NCI-H2227 (cell line): ENCODE measurements at regions not wholly inside any gene's neighbourhood (a gene's known extent, or its start where the extent isn't known, plus 50 kb on each side); places are given as distances from the start of the nearest gene placed in this dataset.
"Not testable (repeated sequence)": the region's sequence is repeated elsewhere in the genome, so short reads cannot be mapped to it uniquely, and the experiment has no call there.

Experiments
- DNase-seq: peaks from one replicate; lab custom pipeline; 2025; ENCODE audit not compliant: unreplicated experiment; lab: John Stamatoyannopoulos, UW

DNA sequence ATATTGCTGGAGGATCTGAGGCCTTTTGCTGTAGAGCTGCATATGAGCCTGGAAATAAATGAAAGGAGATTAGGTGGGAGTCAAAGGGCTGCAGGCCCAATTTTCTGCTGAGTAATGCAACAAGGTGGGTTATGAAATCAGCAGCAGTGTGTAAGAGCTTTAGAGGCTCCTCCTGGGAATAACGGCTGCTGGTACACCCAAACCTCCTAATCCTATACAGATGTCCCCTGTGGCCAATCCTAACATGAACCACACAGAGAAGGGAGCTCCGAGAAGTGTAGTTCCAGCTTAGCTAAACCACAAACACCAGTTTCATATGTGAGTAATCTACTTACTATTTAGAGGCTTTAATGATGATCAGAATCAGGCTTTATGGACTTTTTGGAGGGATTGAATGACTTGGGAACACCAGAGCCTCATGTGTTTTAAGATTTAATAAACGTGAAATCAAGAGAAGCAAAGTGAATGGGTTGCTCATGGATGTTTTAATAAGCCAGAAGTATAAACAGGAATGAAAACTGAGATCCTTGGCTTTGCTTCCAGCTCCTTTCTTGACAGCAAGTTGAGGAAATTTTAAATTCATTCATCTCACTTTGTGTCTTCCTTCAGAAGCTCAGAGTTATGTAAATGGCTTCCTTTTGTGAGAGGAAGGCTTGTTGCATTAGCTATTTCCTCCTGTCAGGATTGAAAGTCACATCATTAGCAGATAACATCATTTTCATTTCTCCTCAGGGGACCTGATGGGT, 437.5 kb downstream of the TMEM232 start:
- no peak for DNase-seq

DNA sequence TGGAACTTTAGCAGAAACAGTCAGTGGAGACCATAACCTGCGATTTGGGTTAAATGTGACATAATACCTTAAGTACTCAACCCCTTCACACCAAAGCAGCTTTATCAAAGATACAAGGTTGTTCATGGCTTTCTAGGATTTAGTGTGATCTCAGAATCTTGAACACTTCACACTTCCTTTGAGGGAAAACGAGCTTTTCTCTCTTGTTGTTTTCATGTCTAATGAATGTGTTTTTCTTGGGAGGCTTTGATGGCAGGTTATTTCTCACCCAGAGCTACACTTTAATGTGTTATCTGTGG, 437.0 kb downstream of the TMEM232 start:
- DNase-seq = no peak

DNA sequence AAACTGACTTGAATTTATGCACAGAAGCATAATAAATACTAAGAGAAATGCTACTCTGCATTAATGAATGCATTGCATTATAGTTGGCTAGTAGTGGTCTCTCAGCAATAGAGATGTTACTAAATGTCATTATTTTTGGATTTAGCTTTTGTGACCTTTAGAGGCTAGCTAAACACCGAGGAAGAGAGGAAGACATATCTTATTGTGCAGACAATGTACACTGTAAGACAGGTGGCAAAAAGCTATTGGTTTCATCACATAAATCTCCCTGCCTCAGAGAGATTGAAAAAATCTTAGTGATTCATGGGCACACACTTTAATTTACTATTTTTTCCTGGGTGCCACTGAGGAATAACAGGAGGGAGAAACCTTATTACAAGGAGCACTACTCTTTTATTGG, 435.9 kb downstream of the TMEM232 start:
- DNase-seq = no peak

DNA sequence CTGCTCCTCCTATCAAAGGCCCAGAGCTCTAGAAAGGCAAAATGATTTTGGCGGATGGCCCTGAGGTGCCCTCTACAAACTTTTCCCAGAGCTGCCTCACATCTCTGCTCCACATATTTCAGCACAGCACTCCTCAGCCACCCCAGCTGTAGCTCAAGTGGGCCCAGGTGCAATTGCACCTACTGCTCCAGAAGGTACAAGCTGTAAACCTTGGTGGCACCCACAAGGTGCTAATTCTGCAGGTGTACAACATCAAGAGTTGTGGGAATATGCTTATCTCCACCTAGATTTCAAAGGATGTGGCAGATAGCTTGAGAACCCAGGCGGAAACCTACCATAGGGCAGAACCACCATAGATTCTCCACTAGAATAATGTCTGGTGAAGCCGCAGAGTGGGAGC, 432.2 kb downstream of the TMEM232 start:
- DNase-seq = no peak

DNA sequence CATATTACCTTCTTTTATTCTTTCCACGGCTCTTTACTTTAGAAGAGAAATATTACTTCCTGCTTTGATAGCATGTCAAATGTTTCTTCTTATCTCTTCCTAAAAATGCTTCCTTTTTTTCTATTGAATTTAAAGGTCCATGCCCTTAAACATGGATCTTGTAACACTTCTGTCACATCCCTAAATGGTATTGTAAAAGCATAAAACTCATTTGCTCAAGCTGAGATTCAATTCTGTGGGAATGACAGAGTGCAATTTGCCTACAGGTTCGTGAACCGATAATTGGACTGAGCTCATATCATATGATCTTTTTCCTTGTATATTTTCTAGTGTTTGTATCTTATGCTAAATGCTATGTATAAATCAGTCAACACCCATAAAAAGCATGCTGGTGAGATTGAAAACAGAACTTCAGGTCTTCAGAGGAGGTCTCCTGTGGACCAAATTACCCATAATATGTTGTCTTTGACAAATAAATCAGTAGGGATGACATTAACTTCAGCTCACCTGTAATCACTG, 429.3 kb downstream of the TMEM232 start:
- peak; percentile 3 for DNase-seq

DNA sequence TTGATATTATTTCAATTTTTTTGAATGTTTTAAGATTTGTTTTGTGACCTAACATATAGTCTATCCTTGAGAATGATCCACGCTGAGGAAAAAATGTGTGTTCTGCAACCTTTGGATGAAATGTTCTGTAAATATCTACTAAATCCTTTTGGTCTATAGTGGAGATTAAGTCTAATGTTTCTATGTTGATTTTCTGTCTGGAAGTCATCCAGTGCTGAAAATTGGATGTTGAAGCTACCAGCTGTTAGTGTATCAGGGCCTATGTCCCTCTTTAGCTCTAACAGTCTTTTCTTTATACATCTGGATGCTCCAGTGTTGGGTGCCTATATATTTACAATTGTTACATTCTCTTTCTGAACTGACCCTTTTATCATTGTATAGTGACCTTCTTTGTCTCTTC, 422.3 kb downstream of the TMEM232 start:
- DNase-seq = no peak

DNA sequence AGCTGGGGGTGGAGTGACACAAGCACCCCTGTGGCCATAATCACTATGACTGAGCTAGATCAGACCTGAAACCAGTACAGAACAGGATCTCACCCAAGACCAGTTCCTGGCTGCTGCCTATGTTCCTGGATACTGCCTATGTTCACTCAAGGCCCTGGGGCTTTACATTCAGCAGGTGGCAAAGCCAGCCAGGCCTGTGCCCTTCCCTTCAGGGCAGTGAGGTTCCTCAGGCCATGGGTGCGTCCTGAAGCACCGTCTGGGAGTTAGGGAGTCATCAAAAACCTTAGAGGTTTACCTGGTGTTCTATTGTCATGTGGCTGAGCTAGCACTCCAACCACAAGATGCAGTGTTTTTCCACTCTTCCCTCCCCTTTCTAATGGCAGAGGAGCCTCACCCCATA, 419.8 kb downstream of the TMEM232 start:
- no peak for DNase-seq

DNA sequence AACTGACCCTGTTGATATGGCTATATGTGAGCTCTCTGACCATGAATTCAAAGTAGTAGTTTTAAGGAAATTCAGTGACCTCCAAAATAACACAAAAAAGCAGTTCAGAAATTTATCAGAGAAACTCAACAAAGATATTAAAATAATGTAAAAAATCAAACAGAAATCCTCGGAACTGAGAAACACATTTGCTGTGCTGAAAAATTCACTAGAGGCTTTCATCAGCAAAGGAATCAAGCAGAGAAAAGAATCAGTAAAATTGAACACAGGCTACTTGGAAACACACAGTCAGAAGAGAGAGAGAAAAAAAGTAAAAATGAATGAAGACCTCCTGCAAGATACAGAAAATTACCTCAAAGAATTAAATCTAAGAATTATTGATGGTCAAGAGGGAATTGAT, 417.2 kb downstream of the TMEM232 start:
- no peak for DNase-seq

DNA sequence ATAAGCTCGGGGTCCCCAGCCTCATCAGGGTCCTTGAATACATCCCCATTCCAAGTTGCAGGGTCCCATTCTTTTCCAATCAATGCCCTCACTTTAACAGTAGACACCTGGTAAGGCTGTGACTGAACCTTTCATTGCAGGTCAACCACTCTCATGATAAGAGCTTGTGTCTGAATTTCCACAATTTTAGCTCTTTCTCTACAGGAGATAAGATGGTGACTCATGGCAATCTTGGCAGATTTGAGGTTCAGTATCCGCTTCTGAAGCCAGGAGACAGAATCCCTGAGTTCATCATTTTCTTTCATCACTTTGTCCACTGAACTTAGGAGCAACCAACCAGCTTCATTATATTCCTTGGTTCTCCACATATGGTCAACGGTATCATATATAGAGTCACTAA, 409.9 kb downstream of the TMEM232 start:
- not testable (repeated sequence) for DNase-seq

DNA sequence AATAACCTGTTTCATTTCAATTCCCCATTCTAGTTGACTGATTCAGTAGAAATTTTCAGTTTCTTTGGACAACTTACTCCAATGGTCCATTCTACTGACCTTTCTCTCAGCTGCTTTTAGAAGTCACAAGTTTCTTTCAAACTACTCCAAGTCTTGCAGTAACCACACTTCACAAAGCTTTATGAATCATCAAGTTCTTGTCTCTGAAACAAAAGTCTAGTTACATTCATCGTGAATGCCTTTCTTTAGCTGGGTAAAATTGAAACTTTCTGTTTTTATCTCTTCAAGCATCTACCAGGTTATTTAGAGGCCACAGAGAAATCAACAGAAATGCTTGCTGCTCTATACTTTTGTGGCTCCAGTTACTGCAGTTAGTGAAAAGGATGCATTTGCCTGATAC, 405.4 kb downstream of the TMEM232 start:
- no peak for DNase-seq

DNA sequence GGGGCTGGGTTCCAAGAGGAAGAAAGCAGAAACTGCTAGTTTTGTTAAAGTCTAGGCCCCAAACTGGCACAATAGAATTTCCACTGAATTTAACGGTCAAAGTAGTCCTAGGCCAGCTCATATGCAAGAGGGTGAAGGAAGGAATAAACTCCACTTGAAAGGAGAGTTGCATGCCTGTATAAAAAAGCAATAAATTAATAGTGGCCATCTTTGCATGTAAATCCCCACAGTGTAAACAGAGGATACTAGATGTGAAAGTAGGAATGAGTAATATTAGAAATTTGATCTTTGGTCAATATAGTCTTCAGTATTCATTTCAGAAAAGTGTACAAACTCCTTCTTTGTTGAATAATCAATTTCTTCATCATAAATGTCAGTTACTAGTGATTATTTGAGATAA, 403.1 kb downstream of the TMEM232 start:
- no peak for DNase-seq

DNA sequence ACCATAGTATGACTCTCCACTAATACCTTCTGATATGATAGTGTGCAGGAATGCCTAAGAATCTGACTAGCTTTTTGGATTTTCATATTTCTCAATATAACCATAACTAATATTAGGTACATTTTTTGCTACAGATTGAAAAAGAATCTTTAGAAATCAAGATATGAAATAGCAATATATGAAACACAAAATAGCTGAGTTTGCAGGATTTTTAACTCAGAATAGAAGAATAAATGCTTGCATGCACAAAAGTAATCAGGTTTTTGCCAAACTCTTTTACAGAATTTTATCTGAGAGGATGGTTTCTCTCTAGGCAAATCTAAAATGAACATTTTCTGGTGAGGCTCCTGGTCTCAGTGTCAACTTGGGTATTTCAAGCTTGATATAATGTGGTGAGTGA, 402.6 kb downstream of the TMEM232 start:
- no peak for DNase-seq

DNA sequence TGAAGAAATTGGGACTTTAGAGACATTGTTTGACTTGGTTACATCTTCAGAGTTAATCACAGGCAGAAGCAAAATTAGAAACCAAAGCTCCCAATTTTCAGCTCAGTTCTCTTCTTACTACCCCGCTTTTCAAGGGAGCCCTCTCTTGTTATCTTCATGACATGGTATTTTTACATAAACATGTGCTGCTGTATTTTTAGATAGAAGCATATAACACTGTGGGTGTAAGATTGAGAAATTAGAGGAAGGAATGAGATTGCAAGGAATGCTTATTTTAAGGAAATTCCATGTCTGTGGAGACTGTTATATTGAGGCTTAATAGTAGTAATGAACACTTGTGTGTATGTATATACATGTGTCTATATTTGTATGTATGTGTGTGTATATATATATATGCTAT, 401.6 kb downstream of the TMEM232 start:
- no peak for DNase-seq

DNA sequence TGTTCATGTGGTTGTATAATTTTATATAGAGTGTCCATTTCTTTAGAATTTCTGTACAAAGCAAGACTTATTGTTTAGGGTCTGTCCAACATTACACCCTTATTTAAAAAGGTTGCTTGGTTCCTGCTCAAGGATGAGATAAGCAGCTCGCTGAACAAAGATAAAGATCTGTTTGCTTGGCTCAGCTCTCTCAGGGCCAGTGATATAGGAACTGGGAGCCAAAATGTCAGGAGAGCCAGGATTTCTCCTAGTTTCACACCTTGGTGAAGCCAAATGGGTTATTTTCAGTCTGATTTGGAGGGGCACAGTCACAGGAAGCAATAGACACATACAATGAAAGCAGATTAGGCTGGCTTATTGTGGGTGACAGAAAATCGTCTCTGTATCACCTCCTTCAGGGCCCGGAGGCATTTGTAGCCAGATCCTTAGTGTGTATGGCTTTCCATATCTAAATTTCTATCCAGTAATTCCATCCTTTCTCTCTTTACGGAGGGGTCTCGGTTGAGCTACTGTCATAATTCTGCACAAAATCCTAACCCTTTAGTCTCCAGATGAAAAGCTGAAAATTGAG, 396.4 kb downstream of the TMEM232 start:
- DNase-seq = no peak

DNA sequence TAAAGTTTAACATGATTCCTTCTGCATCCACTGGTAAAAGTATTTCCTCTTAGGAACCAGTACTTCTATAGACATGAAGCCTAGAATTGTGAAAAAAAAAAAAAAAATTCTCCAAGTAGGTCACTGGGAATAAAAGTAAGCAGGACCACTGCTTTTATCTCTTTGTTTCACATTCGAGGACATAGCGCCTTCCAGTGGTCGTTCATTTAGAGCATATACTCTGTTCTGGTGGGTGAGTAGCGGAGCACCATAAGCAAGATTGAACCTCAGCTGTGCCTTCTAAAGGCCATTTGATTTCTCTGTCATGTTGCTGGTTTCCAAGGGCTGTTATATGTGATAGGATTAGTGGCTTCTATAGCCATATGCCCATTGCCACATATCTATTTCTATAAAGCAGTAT, 393.1 kb downstream of the TMEM232 start:
- no peak for DNase-seq

DNA sequence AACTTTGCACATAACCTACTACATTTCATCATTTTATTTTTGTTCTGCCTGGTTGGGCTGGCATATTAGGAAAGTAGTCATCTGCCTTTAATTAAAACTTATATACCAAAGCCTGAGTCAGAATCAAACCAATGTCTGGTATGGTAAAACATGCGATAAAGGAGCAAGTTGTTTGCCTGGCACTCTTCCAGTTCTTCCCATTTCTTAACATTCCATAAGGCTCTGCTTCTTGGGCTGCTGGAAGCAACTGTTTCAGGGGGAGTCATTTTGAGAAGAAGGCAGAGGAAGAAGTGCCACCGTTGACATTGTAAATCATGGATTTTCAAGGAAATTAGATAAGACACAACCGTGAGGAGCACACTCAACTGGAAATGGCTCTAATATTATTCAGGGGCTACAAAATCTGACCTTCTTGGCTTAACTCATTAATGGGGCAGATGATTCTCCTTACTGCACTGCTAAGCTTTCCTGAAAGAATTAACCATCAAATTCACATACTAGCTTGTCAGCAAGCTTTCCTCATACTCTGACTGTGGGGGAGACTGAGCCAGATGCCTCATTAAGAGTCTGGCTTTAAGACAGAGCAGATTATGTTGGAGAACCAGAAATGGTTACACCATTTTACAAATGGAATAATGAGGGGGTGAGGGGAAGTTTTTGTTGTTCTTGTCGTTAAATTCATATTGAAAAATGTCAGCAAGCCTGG, 391.0 kb downstream of the TMEM232 start:
- no peak for DNase-seq

DNA sequence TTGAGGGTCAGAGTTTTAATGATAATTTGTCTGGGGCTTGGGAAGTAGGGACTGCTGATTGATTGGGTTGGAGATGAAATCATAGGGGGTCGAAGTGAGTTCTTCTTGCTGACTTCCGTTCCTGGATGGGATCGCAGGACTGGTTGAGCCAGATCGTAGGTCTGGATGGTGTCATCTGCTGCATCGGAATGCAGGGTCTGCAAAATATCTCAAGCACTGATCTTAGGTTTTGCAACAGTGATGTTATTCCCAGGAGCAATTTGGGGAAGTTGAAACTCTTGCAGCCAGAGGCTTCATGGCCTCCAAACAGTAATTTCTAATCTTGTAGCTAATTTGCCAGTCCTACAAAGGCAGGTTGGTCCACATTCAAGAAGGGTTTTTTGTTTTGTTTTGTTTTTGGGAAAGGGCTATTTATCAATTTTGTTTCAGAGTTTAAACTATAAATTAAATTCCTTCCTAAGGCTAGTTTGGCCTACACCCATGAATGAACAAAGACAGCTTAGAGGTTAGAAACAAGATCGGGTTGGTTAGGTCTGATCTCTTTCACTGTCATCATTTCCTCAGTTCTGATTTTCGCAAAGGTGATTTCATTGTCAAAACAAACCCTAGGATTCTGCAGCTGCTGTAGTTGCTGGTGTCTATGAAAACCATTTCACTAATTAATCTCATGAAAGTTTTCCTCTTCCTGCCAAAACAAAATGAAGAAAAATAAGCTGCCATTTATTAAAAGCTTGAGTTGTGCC, 388.0 kb downstream of the TMEM232 start:
- no peak for DNase-seq

DNA sequence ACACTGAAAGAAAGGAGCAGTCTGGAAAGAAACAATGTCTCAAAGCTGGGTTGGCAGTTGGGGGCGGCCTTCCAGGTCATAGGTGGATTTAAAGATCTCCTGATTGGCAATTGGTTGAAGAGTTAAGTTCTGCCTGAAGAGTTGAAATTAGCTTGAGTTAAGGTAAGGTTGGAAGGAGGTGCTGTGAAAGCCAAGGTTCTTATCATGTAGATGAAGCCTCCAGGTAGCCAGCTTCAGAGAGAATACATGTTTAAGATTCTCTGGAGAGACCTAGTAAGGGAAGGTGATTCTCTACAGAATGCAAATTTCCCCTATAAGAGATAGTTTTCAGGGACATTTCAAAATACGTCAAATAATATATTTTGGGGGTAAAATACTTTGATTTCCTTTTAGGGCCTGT, 387.1 kb downstream of the TMEM232 start:
- DNase-seq = no peak

DNA sequence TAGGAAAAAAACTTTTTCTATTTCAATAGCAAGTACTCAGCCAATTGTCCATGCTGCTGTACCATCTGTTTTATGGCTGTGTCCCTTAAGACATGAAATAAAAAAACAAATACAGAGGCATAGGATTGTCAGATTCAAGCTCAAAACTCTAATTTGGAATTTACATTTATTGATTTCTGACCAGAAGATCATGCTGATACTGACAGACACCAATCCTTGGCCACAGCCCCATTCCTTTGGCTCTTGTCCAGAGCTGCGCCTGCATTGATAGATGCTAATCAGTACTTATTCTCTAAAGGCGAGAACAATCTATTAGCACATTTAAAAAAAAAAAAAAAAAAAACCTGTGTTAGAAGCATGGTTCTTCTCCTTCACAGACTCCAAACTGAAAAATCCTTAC, 384.6 kb downstream of the TMEM232 start:
- no peak for DNase-seq

DNA sequence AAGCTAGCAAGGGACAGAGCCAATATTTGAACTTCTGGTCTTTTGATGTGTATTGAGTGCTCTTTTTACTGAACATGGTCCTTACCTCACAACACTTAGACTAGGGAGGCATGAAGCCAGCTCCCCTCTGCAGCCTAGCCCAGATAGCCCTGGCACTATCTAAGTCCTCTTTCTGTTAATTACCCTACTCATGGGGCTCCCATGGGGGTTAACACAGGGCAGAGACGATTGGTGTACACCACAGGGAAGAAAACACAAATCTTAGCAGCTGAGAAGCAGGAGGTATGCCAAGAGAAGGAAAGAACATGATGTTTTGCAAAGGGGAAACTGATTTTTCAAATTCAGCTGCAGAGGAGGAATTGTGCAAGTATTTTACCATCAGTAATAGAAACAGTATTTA, 383.8 kb downstream of the TMEM232 start:
- no peak for DNase-seq

DNA sequence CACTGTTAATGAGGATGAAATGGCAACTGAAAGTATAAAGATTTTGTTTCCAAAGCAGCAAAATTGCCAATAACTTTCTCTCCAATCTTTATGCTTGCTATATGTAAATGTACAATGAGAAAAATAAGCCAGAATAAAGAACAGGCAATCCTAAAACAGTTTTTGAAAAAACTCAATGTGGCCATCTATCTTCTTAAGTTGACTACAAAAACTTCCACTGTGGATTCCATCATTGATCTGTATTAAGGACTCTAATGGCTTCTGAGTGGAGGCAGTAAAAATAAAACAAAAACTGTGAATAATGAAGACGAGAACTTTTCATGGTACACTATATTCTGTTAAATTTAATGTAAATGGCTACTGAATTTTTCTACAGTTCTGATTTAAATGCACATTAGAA, 382.9 kb downstream of the TMEM232 start:
- DNase-seq = no peak

DNA sequence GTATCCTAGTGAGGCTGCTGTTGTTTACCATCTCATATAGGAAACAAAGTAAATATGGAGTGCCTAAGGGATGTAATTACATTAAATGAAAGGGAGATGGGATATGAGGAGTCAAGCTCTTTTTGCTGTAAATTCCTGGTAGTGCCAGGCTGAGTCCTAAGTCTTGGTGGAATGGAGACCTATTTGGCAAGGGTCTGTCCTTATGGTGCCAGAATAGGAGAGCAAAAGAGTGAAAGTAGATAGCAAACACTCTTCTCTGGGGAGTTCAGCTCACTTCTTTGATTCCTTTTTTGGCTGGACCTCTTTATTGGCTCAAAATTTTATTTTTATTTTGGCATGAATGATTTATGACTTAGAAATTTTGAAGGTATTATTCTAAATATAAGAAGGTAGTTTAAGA, 380.8 kb downstream of the TMEM232 start:
- DNase-seq = no peak
